ENCODE measurements at regions not wholly inside any gene's neighbourhood (a gene's known extent, or its start where the extent isn't known, plus 50 kb on each side); places are given as distances from the start of the nearest gene placed in this dataset.

DNA sequence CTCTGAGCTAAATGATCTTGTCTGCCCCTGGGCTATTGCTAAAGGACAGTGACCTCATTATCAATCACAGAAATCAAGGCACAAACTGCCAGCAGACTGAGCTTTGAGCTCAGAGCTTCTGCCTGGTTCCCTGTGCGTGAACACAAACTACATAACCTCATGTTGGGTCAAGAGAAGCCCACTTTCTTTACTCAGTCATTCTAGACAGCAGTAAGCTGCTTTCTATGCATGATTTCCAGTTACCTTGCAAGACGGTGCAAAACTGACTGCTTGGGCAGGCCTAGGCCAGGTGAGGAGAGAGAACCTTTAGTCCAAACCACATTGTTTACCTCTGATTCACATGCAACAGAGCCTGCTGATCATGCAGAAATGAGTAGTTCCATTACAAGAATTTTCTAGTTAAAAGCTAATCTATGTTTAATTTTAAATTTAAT, 75.1 kb downstream of the ARRDC4 start:
- no peak for TF ChIP-seq POLR2A (IDR thresholded peaks at IDR 0.05)
- TF ChIP-seq, protein P1, sequence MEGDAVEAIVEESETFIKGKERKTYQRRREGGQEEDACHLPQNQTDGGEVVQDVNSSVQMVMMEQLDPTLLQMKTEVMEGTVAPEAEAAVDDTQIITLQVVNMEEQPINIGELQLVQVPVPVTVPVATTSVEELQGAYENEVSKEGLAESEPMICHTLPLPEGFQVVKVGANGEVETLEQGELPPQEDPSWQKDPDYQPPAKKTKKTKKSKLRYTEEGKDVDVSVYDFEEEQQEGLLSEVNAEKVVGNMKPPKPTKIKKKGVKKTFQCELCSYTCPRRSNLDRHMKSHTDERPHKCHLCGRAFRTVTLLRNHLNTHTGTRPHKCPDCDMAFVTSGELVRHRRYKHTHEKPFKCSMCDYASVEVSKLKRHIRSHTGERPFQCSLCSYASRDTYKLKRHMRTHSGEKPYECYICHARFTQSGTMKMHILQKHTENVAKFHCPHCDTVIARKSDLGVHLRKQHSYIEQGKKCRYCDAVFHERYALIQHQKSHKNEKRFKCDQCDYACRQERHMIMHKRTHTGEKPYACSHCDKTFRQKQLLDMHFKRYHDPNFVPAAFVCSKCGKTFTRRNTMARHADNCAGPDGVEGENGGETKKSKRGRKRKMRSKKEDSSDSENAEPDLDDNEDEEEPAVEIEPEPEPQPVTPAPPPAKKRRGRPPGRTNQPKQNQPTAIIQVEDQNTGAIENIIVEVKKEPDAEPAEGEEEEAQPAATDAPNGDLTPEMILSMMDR (IDR thresholded peaks at IDR 0.05), result no peak

All from esophagus squamous epithelium (tissue), 4 donors.